Fibroblast of lung (primary cell): ENCODE measurements at regions not wholly inside any gene's neighbourhood (a gene's known extent, or its start where the extent isn't known, plus 50 kb on each side); places are given as distances from the start of the nearest gene placed in this dataset.

Experiments used
- CTCF ChIP-seq, 2 donors: IDR thresholded peaks in 1 of 2; conservative IDR thresholded peaks in 1 of 2; 1 replicate in 1 of 2; 2 replicates in 1 of 2; pipeline ENCODE4 v1.5.1; 2011 to 2012; ENCODE audit warnings: low read length in 2 of 2, control low read depth in 1 of 2, inconsistent platforms in 1 of 2, low read depth in 1 of 2, mild to moderate bottlenecking in 1 of 2
- EZH2 ChIP-seq: IDR thresholded peaks from 2 replicates; pipeline ENCODE4 v1.5.1; 2012; ENCODE audit warnings: low read length, control low read depth, mild to moderate bottlenecking; ENCODE audit errors: missing control alignments

- TF ChIP-seq CTCF (conservative IDR thresholded peaks at IDR 0.05 in 1 of 2, IDR thresholded peaks at IDR 0.05 in 1 of 2; ENCODE audit: low read depth in 1 of 2, low read length in 2 of 2) = no peak
- no peak for TF ChIP-seq EZH2
Observed at GRCh38 chr3:109939817-109940216, 602.5 kb upstream of the DPPA4 start.
